HepG2 (cell line): ENCODE measurements at regions not wholly inside any gene's neighbourhood (a gene's known extent, or its start where the extent isn't known, plus 50 kb on each side); places are given as distances from the start of the nearest gene placed in this dataset.
A peak's percentile ranks its signal among the peaks of the same experiment; 100 is the strongest.

Experiments
- CREM ChIP-seq, 2 experiments: sonication (generic) in 1 of 2; formaldehyde crosslinking in 1 of 2; IDR thresholded peaks; 2 replicates each; pipeline versions ENCODE4 v1.4.0 to v1.6.1; 2016 to 2020; ENCODE audit warnings: antibody characterized with exemption in 1 of 2, mild to moderate bottlenecking in 1 of 2, missing genetic modification reagents in 1 of 2
- DR1 ChIP-seq: sonication (generic); formaldehyde crosslinking; IDR thresholded peaks from 2 replicates; pipeline ENCODE4 v1.8.0; 2021; ENCODE audit warnings: mild to moderate bottlenecking, missing genetic modification reagents, inconsistent platforms
- EHMT2 ChIP-seq: fragments of 200-600 bp; sonication (generic); IDR thresholded peaks from 2 replicates; pipeline ENCODE4 v1.7.0; 2017; ENCODE audit warnings: antibody characterized with exemption, low read depth, low read length, borderline replicate concordance
- JUN ChIP-seq: sonication (generic); formaldehyde crosslinking; IDR thresholded peaks from 2 replicates; pipeline ENCODE4 v1.4.0; 2020; ENCODE audit warnings: mild to moderate bottlenecking, missing genetic modification reagents
- NFYC ChIP-seq: IDR thresholded peaks from 2 replicates; pipeline ENCODE4 v1.6.1; 2016; ENCODE audit warnings: missing genetic modification reagents, missing compliant biosample characterization
- RORA ChIP-seq: sonication (generic); formaldehyde crosslinking; IDR thresholded peaks from 2 replicates; pipeline ENCODE4 v1.5.0; 2020; ENCODE audit warnings: mild to moderate bottlenecking, missing genetic modification reagents, moderate library complexity
- SOX6 ChIP-seq, 2 experiments: fragments of 450-650 bp in 1 of 2; sonication (generic) in 1 of 2; formaldehyde crosslinking in 1 of 2; IDR thresholded peaks; 2 replicates each; pipeline versions ENCODE4 v1.4.0 to v1.6.1; 2017 to 2020; ENCODE audit warnings: antibody characterized with exemption in 1 of 2, mild to moderate bottlenecking in 1 of 2, missing genetic modification reagents in 1 of 2
- ZKSCAN5 ChIP-seq: sonication (generic); formaldehyde crosslinking; IDR thresholded peaks from 2 replicates; pipeline ENCODE4 v1.5.1; 2020; ENCODE audit warnings: mild to moderate bottlenecking, missing genetic modification reagents
- ZNF207 ChIP-seq: fragments of 450-650 bp; IDR thresholded peaks from 2 replicates; pipeline ENCODE4 v1.6.1; 2016; ENCODE audit warnings: antibody characterized with exemption, borderline replicate concordance
- ZNF343 ChIP-seq: sonication (generic); formaldehyde crosslinking; IDR thresholded peaks from 2 replicates; pipeline ENCODE4 v1.4.0; 2020; ENCODE audit warnings: mild to moderate bottlenecking, missing genetic modification reagents
- ZNF446 ChIP-seq: sonication (generic); formaldehyde crosslinking; IDR thresholded peaks from 2 replicates; pipeline ENCODE4 v1.5.0; 2020; ENCODE audit warnings: mild to moderate bottlenecking, missing genetic modification reagents
- TF ChIP-seq, protein P1 (sequence below): sonication (generic); formaldehyde crosslinking; IDR thresholded peaks from 2 replicates; pipeline ENCODE4 v1.4.0; 2020; ENCODE audit warnings: missing genetic modification reagents, borderline replicate concordance
- TF ChIP-seq, protein P2 (sequence below): IDR thresholded peaks from 2 replicates; pipeline ENCODE4 v1.6.1; 2016
- TF ChIP-seq, protein P3 (sequence below): sonication (generic); formaldehyde crosslinking; conservative IDR thresholded peaks from 2 replicates; pipeline ENCODE4 v1.4.0; 2020; ENCODE audit warnings: missing genetic modification reagents
- TF ChIP-seq, protein P4 (sequence below), 2 experiments: IDR thresholded peaks; 2 replicates each; pipeline ENCODE4 v1.6.1; 2011 to 2012; ENCODE audit warnings: low read length in 2 of 2, borderline replicate concordance in 1 of 2, low read depth in 1 of 2, mild to moderate bottlenecking in 1 of 2, moderate library complexity in 1 of 2
- TF ChIP-seq, protein P5 (sequence below): sonication (generic); formaldehyde crosslinking; IDR thresholded peaks from 2 replicates; pipeline ENCODE4 v1.5.0; 2020; ENCODE audit warnings: mild to moderate bottlenecking, missing genetic modification reagents
- TF ChIP-seq, protein P6 (sequence below): sonication (generic); formaldehyde crosslinking; IDR thresholded peaks from 2 replicates; pipeline ENCODE4 v1.4.0; 2020; ENCODE audit warnings: missing genetic modification reagents

DNA sequence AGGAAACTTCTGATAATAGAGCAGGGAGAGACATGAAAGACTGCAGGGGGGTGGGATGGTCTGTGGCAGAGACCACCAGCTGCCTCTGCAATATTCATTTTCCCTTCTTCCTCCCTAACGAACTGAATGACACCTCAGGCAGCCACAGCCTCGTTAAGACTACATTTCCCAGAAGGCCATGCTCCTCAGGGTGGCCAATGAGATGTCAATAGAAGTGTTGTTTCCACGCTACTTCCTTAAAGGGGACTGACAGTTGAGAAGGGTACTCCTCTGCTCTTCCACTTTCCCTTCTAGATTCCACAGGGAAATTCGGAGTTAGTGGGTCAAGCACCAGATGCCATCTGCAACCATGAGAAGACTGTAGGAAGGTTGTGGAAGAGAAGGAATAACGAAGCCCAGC lies 52.0 kb upstream of the DAPK1 start (continued):
- TF ChIP-seq ZNF207: no peak
- no peak for TF ChIP-seq JUN
- no peak for TF ChIP-seq SOX6 (IDR thresholded peaks at IDR 0.05)
- no peak for TF ChIP-seq SOX6 (CRISPR knock-in tag; IDR thresholded peaks at IDR 0.05)
- TF ChIP-seq ZKSCAN5 (CRISPR knock-in tag): no peak
- TF ChIP-seq, protein P1, sequence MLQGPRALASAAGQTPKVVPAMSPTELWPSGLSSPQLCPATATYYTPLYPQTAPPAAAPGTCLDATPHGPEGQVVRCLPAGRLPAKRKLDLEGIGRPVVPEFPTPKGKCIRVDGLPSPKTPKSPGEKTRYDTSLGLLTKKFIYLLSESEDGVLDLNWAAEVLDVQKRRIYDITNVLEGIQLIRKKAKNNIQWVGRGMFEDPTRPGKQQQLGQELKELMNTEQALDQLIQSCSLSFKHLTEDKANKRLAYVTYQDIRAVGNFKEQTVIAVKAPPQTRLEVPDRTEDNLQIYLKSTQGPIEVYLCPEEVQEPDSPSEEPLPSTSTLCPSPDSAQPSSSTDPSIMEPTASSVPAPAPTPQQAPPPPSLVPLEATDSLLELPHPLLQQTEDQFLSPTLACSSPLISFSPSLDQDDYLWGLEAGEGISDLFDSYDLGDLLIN (CRISPR knock-in tag): no peak
- TF ChIP-seq, protein P2, sequence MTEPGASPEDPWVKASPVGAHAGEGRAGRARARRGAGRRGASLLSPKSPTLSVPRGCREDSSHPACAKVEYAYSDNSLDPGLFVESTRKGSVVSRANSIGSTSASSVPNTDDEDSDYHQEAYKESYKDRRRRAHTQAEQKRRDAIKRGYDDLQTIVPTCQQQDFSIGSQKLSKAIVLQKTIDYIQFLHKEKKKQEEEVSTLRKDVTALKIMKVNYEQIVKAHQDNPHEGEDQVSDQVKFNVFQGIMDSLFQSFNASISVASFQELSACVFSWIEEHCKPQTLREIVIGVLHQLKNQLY (CRISPR knock-in tag): no peak
- TF ChIP-seq ZNF343 (CRISPR knock-in tag): no peak
- TF ChIP-seq, protein P3, sequence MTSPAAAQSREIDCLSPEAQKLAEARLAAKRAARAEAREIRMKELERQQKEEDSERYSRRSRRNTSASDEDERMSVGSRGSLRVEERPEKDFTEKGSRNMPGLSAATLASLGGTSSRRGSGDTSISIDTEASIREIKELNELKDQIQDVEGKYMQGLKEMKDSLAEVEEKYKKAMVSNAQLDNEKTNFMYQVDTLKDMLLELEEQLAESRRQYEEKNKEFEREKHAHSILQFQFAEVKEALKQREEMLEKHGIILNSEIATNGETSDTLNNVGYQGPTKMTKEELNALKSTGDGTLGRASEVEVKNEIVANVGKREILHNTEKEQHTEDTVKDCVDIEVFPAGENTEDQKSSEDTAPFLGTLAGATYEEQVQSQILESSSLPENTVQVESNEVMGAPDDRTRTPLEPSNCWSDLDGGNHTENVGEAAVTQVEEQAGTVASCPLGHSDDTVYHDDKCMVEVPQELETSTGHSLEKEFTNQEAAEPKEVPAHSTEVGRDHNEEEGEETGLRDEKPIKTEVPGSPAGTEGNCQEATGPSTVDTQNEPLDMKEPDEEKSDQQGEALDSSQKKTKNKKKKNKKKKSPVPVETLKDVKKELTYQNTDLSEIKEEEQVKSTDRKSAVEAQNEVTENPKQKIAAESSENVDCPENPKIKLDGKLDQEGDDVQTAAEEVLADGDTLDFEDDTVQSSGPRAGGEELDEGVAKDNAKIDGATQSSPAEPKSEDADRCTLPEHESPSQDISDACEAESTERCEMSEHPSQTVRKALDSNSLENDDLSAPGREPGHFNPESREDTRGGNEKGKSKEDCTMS: no peak
- no peak for TF ChIP-seq DR1
- no peak for TF ChIP-seq RORA
- TF ChIP-seq EHMT2: no peak
- TF ChIP-seq ZNF446: no peak
- TF ChIP-seq, protein P4, sequence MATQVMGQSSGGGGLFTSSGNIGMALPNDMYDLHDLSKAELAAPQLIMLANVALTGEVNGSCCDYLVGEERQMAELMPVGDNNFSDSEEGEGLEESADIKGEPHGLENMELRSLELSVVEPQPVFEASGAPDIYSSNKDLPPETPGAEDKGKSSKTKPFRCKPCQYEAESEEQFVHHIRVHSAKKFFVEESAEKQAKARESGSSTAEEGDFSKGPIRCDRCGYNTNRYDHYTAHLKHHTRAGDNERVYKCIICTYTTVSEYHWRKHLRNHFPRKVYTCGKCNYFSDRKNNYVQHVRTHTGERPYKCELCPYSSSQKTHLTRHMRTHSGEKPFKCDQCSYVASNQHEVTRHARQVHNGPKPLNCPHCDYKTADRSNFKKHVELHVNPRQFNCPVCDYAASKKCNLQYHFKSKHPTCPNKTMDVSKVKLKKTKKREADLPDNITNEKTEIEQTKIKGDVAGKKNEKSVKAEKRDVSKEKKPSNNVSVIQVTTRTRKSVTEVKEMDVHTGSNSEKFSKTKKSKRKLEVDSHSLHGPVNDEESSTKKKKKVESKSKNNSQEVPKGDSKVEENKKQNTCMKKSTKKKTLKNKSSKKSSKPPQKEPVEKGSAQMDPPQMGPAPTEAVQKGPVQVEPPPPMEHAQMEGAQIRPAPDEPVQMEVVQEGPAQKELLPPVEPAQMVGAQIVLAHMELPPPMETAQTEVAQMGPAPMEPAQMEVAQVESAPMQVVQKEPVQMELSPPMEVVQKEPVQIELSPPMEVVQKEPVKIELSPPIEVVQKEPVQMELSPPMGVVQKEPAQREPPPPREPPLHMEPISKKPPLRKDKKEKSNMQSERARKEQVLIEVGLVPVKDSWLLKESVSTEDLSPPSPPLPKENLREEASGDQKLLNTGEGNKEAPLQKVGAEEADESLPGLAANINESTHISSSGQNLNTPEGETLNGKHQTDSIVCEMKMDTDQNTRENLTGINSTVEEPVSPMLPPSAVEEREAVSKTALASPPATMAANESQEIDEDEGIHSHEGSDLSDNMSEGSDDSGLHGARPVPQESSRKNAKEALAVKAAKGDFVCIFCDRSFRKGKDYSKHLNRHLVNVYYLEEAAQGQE (IDR thresholded peaks at IDR 0.05; ENCODE audit: borderline replicate concordance in 1 of 2, low read depth in 1 of 2, low read length in 2 of 2): no peak
- TF ChIP-seq NFYC: peak; percentile 84
- TF ChIP-seq, protein P5, sequence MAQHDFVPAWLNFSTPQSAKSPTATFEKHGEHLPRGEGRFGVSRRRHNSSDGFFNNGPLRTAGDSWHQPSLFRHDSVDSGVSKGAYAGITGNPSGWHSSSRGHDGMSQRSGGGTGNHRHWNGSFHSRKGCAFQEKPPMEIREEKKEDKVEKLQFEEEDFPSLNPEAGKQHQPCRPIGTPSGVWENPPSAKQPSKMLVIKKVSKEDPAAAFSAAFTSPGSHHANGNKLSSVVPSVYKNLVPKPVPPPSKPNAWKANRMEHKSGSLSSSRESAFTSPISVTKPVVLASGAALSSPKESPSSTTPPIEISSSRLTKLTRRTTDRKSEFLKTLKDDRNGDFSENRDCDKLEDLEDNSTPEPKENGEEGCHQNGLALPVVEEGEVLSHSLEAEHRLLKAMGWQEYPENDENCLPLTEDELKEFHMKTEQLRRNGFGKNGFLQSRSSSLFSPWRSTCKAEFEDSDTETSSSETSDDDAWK (CRISPR knock-in tag): no peak
- TF ChIP-seq CREM (IDR thresholded peaks at IDR 0.05): peak; percentile 33; the same call in 1 of the 2 replicates
- no peak for TF ChIP-seq CREM (CRISPR knock-in tag; IDR thresholded peaks at IDR 0.05)
- TF ChIP-seq, protein P6, sequence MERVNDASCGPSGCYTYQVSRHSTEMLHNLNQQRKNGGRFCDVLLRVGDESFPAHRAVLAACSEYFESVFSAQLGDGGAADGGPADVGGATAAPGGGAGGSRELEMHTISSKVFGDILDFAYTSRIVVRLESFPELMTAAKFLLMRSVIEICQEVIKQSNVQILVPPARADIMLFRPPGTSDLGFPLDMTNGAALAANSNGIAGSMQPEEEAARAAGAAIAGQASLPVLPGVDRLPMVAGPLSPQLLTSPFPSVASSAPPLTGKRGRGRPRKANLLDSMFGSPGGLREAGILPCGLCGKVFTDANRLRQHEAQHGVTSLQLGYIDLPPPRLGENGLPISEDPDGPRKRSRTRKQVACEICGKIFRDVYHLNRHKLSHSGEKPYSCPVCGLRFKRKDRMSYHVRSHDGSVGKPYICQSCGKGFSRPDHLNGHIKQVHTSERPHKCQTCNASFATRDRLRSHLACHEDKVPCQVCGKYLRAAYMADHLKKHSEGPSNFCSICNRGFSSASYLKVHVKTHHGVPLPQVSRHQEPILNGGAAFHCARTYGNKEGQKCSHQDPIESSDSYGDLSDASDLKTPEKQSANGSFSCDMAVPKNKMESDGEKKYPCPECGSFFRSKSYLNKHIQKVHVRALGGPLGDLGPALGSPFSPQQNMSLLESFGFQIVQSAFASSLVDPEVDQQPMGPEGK (CRISPR knock-in tag): no peak
